ENCODE measurements at regions not wholly inside any gene's neighbourhood (a gene's known extent, or its start where the extent isn't known, plus 50 kb on each side); places are given as distances from the start of the nearest gene placed in this dataset.

GRCh38 chr10:10437886-10438285 lies 579.8 kb upstream of the CELF2 start:
- ChIA-PET CTCF (no interaction called here), POLR2A (no interaction called here)
- no TSS peak for BruUV-seq (replicated peaks)
- Histone ChIP-seq H2AFZ (ENCODE audit: low read depth, low read length) (no peak overlapping the region), H3K9me1 (replicated peaks; ENCODE audit: control insufficient read depth, extremely low read depth, insufficient read depth, low read length) (no peaks in the 10 kb centered on the region), H3K4me2 (ENCODE audit: insufficient read depth, low read length) (no peak overlapping the region), H3K9ac (replicated peaks; ENCODE audit: extremely low read depth, insufficient read depth, low read length) (no peak overlapping the region), H3K27me3 (ENCODE audit: control insufficient read depth in 2 of 2, insufficient read depth in 2 of 2, low read length in 2 of 2) (no peaks in the 10 kb centered on the region), H3K36me3 (ENCODE audit: control insufficient read depth in 2 of 2, extremely low read depth in 1 of 2, insufficient read depth in 2 of 2, low read length in 2 of 2) (no peaks in the 10 kb centered on the region), H3K4me1 (ENCODE audit: control insufficient read depth, extremely low read depth, insufficient read depth, low read length) (no peaks in the 10 kb centered on the region), H4K20me1 (replicated peaks; ENCODE audit: control insufficient read depth, extremely low read depth, insufficient read depth, low read length) (no peaks in the 10 kb centered on the region), H3K4me3 (replicated peaks in 1 of 3; ENCODE audit: insufficient read depth in 1 of 3, low read depth in 1 of 3, low read length in 3 of 3) (no peak overlapping the region), H3K9me3 (replicated peaks; ENCODE audit: control insufficient read depth, insufficient read depth, low read length) (no peaks in the 10 kb centered on the region), H3K79me2 (ENCODE audit: control insufficient read depth, insufficient read depth, low read length) (no peaks in the 10 kb centered on the region), H3K27ac (ENCODE audit: insufficient read depth, low read depth, low read length) (no peak overlapping the region)
- intact Hi-C loops (cut with micrococcal nuclease) (no loop called here), dilution Hi-C loops (cut with MboI; ENCODE audit: extremely low pct_ligation_motif_present, low sequenced_read_pairs) (no loop called here)
- no peak for FAIRE-seq
- DNase-seq (ENCODE audit: low read depth, low spot score): no peak
- TF ChIP-seq FOS (IDR thresholded peaks at IDR 0.05; ENCODE audit: borderline replicate concordance, insufficient read depth, low read length) (no peak), JUN (IDR thresholded peaks at IDR 0.05; ENCODE audit: borderline replicate concordance, insufficient read depth, insufficient read length, low read depth) (no peak), POLR2AphosphoS5 (IDR thresholded peaks at IDR 0.05; ENCODE audit: insufficient read depth, low read depth, low read length) (no peak), GATA2 (IDR thresholded peaks at IDR 0.05; ENCODE audit: insufficient read depth, insufficient read length, low read depth, low read length) (no peak)
- TF ChIP-seq, protein P1, sequence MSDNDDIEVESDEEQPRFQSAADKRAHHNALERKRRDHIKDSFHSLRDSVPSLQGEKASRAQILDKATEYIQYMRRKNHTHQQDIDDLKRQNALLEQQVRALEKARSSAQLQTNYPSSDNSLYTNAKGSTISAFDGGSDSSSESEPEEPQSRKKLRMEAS (IDR thresholded peaks at IDR 0.05; ENCODE audit: insufficient read depth, insufficient read length): no peak

- Histone ChIP-seq H3K4me2 (ENCODE audit: insufficient read depth, low read length) (no peak overlapping the region), H3K9me1 (replicated peaks; ENCODE audit: control insufficient read depth, extremely low read depth, insufficient read depth, low read length) (no peaks in the 10 kb centered on the region), H2AFZ (ENCODE audit: low read depth, low read length) (no peak overlapping the region), H4K20me1 (replicated peaks; ENCODE audit: control insufficient read depth, extremely low read depth, insufficient read depth, low read length) (no peaks in the 10 kb centered on the region), H3K4me1 (ENCODE audit: control insufficient read depth, extremely low read depth, insufficient read depth, low read length) (no peaks in the 10 kb centered on the region), H3K36me3 (ENCODE audit: control insufficient read depth in 2 of 2, extremely low read depth in 1 of 2, insufficient read depth in 2 of 2, low read length in 2 of 2) (no peaks in the 10 kb centered on the region), H3K27me3 (ENCODE audit: control insufficient read depth in 2 of 2, insufficient read depth in 2 of 2, low read length in 2 of 2) (no peaks in the 10 kb centered on the region), H3K4me3 (replicated peaks in 1 of 3; ENCODE audit: insufficient read depth in 1 of 3, low read depth in 1 of 3, low read length in 3 of 3) (no peak overlapping the region), H3K79me2 (ENCODE audit: control insufficient read depth, insufficient read depth, low read length) (no peaks in the 10 kb centered on the region), H3K9me3 (replicated peaks; ENCODE audit: control insufficient read depth, insufficient read depth, low read length) (no peaks in the 10 kb centered on the region), H3K27ac (ENCODE audit: insufficient read depth, low read depth, low read length) (no peak overlapping the region), H3K9ac (replicated peaks; ENCODE audit: extremely low read depth, insufficient read depth, low read length) (no peak overlapping the region)
- no peak for DNase-seq (ENCODE audit: low read depth, low spot score)
- FAIRE-seq: no peak
- ChIA-PET CTCF (no interaction called here), POLR2A (no interaction called here)
- BruUV-seq (replicated peaks): no TSS peak
- intact Hi-C loops (cut with micrococcal nuclease) (no loop called here), dilution Hi-C loops (cut with MboI; ENCODE audit: extremely low pct_ligation_motif_present, low sequenced_read_pairs) (no loop called here)
- TF ChIP-seq EZH2 (IDR thresholded peaks at IDR 0.05; ENCODE audit: borderline replicate concordance, low read depth, low read length, severe bottlenecking): no peak
- no peak for TF ChIP-seq MYC (IDR thresholded peaks at IDR 0.05; ENCODE audit: low read depth, low read length)
- TF ChIP-seq GATA2 (IDR thresholded peaks at IDR 0.05; ENCODE audit: insufficient read depth, insufficient read length, low read depth, low read length): no peak
Measured at GRCh38 chr10:10438335-10439100, 579.2 kb upstream of the CELF2 start.

Measured in endothelial cell of umbilical vein (primary cell).